Thyroid gland (tissue), 4 donors: ENCODE measurements at regions not wholly inside any gene's neighbourhood (a gene's known extent, or its start where the extent isn't known, plus 50 kb on each side); places are given as distances from the start of the nearest gene placed in this dataset.

Experiments
- CTCF ChIP-seq, 6 experiments: fragments of 200-600 bp in 3 of 6; fragments of 450-650 bp in 3 of 6; sonication (generic) in 3 of 6; IDR thresholded peaks; one replicate each; pipeline ENCODE4 v1.5.1; 2016 to 2019; ENCODE audit warnings: antibody characterized with exemption in 6 of 6, mild to moderate bottlenecking in 2 of 6, inconsistent platforms in 1 of 6, moderate library complexity in 1 of 6
- POLR2A ChIP-seq, 2 donors: fragments of 450-650 bp; IDR thresholded peaks; one replicate each; pipeline ENCODE4 v1.6.1; 2017; ENCODE audit warnings: antibody characterized with exemption in 2 of 2, mild to moderate bottlenecking in 2 of 2, moderate library complexity in 1 of 2

- TF ChIP-seq POLR2A (IDR thresholded peaks at IDR 0.05) = no peak
- TF ChIP-seq CTCF (IDR thresholded peaks at IDR 0.05) = no peak
These were observed 194.8 kb upstream of the MRPS30 start for GRCh38 chr5:44613936-44614335.
